WTC11 (cell line): ENCODE measurements at regions not wholly inside any gene's neighbourhood (a gene's known extent, or its start where the extent isn't known, plus 50 kb on each side); places are given as distances from the start of the nearest gene placed in this dataset.

Experiments used
- CREB1 ChIP-seq: sonication (generic); formaldehyde crosslinking; IDR thresholded peaks from 2 replicates; pipeline ENCODE4 v1.8.0; 2023; ENCODE audit warnings: mild to moderate bottlenecking, missing genetic modification reagents
- NR2C2 ChIP-seq: sonication (generic); formaldehyde crosslinking; IDR thresholded peaks from 2 replicates; pipeline ENCODE4 v1.8.0; 2022; ENCODE audit warnings: mild to moderate bottlenecking, missing genetic modification reagents
- RELA ChIP-seq: sonication (generic); formaldehyde crosslinking; IDR thresholded peaks from 2 replicates; pipeline ENCODE4 v1.8.1; 2022; ENCODE audit warnings: missing genetic modification reagents, mild to moderate bottlenecking, borderline replicate concordance
- TCF7 ChIP-seq: sonication (generic); formaldehyde crosslinking; IDR thresholded peaks from 2 replicates; pipeline ENCODE4 v1.8.0; 2022; ENCODE audit warnings: mild to moderate bottlenecking, low read depth, missing genetic modification reagents, moderate library complexity
- TEAD1 ChIP-seq: sonication (generic); formaldehyde crosslinking; IDR thresholded peaks from 2 replicates; pipeline ENCODE4 v1.8.0; 2022; ENCODE audit warnings: mild to moderate bottlenecking, missing genetic modification reagents
- ZBTB21 ChIP-seq: sonication (generic); formaldehyde crosslinking; IDR thresholded peaks from 2 replicates; pipeline ENCODE4 v1.8.1; 2023; ENCODE audit warnings: mild to moderate bottlenecking, missing genetic modification reagents, borderline replicate concordance
- TF ChIP-seq, protein P1 (sequence below): fragments of 200-600 bp; IDR thresholded peaks from 2 replicates; pipeline ENCODE4 v1.8.0; 2022; ENCODE audit warnings: antibody characterized with exemption
- TF ChIP-seq, protein P2 (sequence below): sonication (generic); formaldehyde crosslinking; IDR thresholded peaks from 2 replicates; pipeline ENCODE4 v1.8.1; 2022; ENCODE audit warnings: low read depth, mild to moderate bottlenecking, moderate library complexity, missing genetic modification reagents, borderline replicate concordance
- TF ChIP-seq, protein P3 (sequence below): sonication (generic); formaldehyde crosslinking; IDR thresholded peaks from 2 replicates; pipeline ENCODE4 v1.8.0; 2023; ENCODE audit warnings: missing genetic modification reagents
- TF ChIP-seq, protein P4 (sequence below): sonication (generic); formaldehyde crosslinking; IDR thresholded peaks from 2 replicates; pipeline ENCODE4 v1.8.0; 2022; ENCODE audit warnings: mild to moderate bottlenecking, missing genetic modification reagents
- TF ChIP-seq, protein P5 (sequence below): sonication (generic); formaldehyde crosslinking; IDR thresholded peaks from 2 replicates; pipeline ENCODE4 v1.8.1; 2022; ENCODE audit warnings: mild to moderate bottlenecking, missing genetic modification reagents, moderate library complexity, borderline replicate concordance
- TF ChIP-seq, protein P6 (sequence below): sonication (generic); formaldehyde crosslinking; conservative IDR thresholded peaks from 2 replicates; pipeline ENCODE4 v1.8.1; 2022; ENCODE audit warnings: mild to moderate bottlenecking, missing genetic modification reagents
- TF ChIP-seq, protein P7 (sequence below): sonication (generic); formaldehyde crosslinking; IDR thresholded peaks from 2 replicates; pipeline ENCODE4 v1.8.0; 2022; ENCODE audit warnings: mild to moderate bottlenecking, missing genetic modification reagents

DNA sequence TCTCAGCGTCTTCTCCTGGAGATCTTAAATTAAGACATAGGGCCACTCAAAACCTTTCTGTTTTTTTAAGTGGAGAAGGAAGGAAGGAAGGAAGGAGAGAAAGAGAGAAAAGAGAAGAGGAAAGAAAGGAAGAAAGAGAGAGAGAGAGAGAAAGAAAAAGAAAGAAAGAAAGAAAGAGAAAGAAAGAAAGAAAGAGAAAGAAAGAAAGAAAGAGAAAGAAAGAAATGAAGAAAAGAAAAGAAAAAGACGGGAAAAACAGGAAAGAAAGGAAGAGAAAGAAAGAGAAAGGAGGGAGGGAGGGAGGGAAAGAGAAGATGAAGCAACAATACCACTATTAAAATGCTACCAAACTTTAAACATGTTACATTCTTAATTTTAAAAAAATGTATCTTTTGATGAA is 336.5 kb upstream of the ARID1B start:
- TF ChIP-seq NR2C2 (CRISPR knock-in tag): no peak
- TF ChIP-seq, protein P1, sequence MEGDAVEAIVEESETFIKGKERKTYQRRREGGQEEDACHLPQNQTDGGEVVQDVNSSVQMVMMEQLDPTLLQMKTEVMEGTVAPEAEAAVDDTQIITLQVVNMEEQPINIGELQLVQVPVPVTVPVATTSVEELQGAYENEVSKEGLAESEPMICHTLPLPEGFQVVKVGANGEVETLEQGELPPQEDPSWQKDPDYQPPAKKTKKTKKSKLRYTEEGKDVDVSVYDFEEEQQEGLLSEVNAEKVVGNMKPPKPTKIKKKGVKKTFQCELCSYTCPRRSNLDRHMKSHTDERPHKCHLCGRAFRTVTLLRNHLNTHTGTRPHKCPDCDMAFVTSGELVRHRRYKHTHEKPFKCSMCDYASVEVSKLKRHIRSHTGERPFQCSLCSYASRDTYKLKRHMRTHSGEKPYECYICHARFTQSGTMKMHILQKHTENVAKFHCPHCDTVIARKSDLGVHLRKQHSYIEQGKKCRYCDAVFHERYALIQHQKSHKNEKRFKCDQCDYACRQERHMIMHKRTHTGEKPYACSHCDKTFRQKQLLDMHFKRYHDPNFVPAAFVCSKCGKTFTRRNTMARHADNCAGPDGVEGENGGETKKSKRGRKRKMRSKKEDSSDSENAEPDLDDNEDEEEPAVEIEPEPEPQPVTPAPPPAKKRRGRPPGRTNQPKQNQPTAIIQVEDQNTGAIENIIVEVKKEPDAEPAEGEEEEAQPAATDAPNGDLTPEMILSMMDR: no peak
- no peak for TF ChIP-seq ZBTB21 (CRISPR knock-in tag)
- TF ChIP-seq, protein P2, sequence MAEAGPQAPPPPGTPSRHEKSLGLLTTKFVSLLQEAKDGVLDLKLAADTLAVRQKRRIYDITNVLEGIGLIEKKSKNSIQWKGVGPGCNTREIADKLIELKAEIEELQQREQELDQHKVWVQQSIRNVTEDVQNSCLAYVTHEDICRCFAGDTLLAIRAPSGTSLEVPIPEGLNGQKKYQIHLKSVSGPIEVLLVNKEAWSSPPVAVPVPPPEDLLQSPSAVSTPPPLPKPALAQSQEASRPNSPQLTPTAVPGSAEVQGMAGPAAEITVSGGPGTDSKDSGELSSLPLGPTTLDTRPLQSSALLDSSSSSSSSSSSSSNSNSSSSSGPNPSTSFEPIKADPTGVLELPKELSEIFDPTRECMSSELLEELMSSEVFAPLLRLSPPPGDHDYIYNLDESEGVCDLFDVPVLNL (CRISPR knock-in tag): no peak
- TF ChIP-seq, protein P3, sequence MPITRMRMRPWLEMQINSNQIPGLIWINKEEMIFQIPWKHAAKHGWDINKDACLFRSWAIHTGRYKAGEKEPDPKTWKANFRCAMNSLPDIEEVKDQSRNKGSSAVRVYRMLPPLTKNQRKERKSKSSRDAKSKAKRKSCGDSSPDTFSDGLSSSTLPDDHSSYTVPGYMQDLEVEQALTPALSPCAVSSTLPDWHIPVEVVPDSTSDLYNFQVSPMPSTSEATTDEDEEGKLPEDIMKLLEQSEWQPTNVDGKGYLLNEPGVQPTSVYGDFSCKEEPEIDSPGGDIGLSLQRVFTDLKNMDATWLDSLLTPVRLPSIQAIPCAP (CRISPR knock-in tag): no peak
- no peak for TF ChIP-seq TCF7
- TF ChIP-seq, protein P4, sequence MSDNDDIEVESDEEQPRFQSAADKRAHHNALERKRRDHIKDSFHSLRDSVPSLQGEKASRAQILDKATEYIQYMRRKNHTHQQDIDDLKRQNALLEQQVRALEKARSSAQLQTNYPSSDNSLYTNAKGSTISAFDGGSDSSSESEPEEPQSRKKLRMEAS (CRISPR knock-in tag): no peak
- TF ChIP-seq, protein P5, sequence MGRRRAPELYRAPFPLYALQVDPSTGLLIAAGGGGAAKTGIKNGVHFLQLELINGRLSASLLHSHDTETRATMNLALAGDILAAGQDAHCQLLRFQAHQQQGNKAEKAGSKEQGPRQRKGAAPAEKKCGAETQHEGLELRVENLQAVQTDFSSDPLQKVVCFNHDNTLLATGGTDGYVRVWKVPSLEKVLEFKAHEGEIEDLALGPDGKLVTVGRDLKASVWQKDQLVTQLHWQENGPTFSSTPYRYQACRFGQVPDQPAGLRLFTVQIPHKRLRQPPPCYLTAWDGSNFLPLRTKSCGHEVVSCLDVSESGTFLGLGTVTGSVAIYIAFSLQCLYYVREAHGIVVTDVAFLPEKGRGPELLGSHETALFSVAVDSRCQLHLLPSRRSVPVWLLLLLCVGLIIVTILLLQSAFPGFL (CRISPR knock-in tag): no peak
- no peak for TF ChIP-seq RELA (CRISPR knock-in tag)
- TF ChIP-seq, protein P6, sequence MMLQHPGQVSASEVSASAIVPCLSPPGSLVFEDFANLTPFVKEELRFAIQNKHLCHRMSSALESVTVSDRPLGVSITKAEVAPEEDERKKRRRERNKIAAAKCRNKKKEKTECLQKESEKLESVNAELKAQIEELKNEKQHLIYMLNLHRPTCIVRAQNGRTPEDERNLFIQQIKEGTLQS (CRISPR knock-in tag): no peak
- TF ChIP-seq CREB1: no peak
- no peak for TF ChIP-seq TEAD1 (CRISPR knock-in tag)
- TF ChIP-seq, protein P7, sequence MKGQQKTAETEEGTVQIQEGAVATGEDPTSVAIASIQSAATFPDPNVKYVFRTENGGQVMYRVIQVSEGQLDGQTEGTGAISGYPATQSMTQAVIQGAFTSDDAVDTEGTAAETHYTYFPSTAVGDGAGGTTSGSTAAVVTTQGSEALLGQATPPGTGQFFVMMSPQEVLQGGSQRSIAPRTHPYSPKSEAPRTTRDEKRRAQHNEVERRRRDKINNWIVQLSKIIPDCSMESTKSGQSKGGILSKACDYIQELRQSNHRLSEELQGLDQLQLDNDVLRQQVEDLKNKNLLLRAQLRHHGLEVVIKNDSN (CRISPR knock-in tag): no peak
